Gastroesophageal sphincter (tissue), 4 donors: ENCODE measurements at regions not wholly inside any gene's neighbourhood (a gene's known extent, or its start where the extent isn't known, plus 50 kb on each side); places are given as distances from the start of the nearest gene placed in this dataset.

Source experiments
- ATAC-seq: fragments of 150-250 bp; one replicate; pipeline ENCODE4 v1.9.1; 2016; ENCODE audit warnings: mild to moderate bottlenecking, moderate library complexity
- H3K27ac ChIP-seq, 4 donors: fragments of 200-600 bp; sonication (generic) in 3 of 4; 1 replicate in 3 of 4; 2 replicates in 1 of 4; pipeline ENCODE4 v1.5.1; 2016 to 2019
- H3K27me3 ChIP-seq: fragments of 200-600 bp; sonication (generic); one replicate; pipeline ENCODE4 v1.5.1; 2019
- H3K36me3 ChIP-seq, 2 donors: fragments of 200-600 bp; sonication (generic); one replicate each; pipeline ENCODE4 v1.5.1; 2019; ENCODE audit warnings: control low read depth in 1 of 2
- H3K4me1 ChIP-seq, 3 donors: fragments of 200-600 bp; sonication (generic); 1 replicate in 2 of 3; 2 replicates in 1 of 3; pipeline ENCODE4 v1.5.1; 2016 to 2019; ENCODE audit warnings: control low read depth in 2 of 3
- H3K4me3 ChIP-seq, 2 donors: fragments of 200-600 bp; sonication (generic); one replicate each; pipeline ENCODE4 v1.5.1; 2019; ENCODE audit warnings: mild to moderate bottlenecking in 1 of 2, moderate library complexity in 1 of 2
- H3K9me3 ChIP-seq, 3 donors: fragments of 200-600 bp; sonication (generic); one replicate each; pipeline ENCODE4 v1.5.1; 2017 to 2019; ENCODE audit warnings: control low read depth in 2 of 3
- CTCF ChIP-seq, 4 experiments: fragments of 200-600 bp in 2 of 4; fragments of 450-650 bp in 2 of 4; sonication (generic) in 1 of 4; IDR thresholded peaks; one replicate each; pipeline ENCODE4 v1.5.1; 2017 to 2019; ENCODE audit warnings: antibody characterized with exemption in 4 of 4, mild to moderate bottlenecking in 2 of 4, moderate library complexity in 2 of 4
- EP300 ChIP-seq: sonication (generic); formaldehyde crosslinking; IDR thresholded peaks from one replicate; pipeline ENCODE4 v1.6.1; 2017; ENCODE audit warnings: antibody characterized with exemption, mild to moderate bottlenecking
- POLR2A ChIP-seq, 2 donors: fragments of 450-650 bp; IDR thresholded peaks; one replicate each; pipeline ENCODE4 v1.6.1; 2017; ENCODE audit warnings: antibody characterized with exemption in 2 of 2, mild to moderate bottlenecking in 2 of 2, moderate library complexity in 1 of 2
- POLR2AphosphoS5 ChIP-seq: sonication (generic); formaldehyde crosslinking; IDR thresholded peaks from one replicate; pipeline ENCODE4 v1.6.1; 2017; ENCODE audit warnings: antibody characterized with exemption
- WGBS, 2 donors: methylation state at CpG; one replicate each; pipeline ENCODE4 v1.1.5; 2018; ENCODE audit warnings: low coverage in 1 of 2; 5-methylcytosine and 5-hydroxymethylcytosine counted together

- Histone ChIP-seq H3K4me1 (peaks cover 0 to 2% (median 0%) of the 10 kb centered on the region in 3 donors), H3K27ac (no peak overlapping the region), H3K9me3 (no peaks in the 10 kb centered on the region), H3K4me3 (no peak overlapping the region), H3K27me3 (no peaks in the 10 kb centered on the region), H3K36me3 (no peaks in the 10 kb centered on the region)
- WGBS, 2 donors: 71 to 88% methylated on average over 1 to 3 of the region's 5 CpGs
- TF ChIP-seq EP300: no peak
- TF ChIP-seq CTCF (IDR thresholded peaks at IDR 0.05): no peak
- TF ChIP-seq POLR2A (IDR thresholded peaks at IDR 0.05): no peak
- no peak for TF ChIP-seq POLR2AphosphoS5
- no peak for ATAC-seq
Measured at GRCh38 chr10:86579883-86580520, 58.4 kb upstream of the WAPL start.

- WGBS, 2 donors: 25 to 78% methylated on average over 1 of the region's 1 CpG
- no peaks in the 10 kb centered on the region for H3K9me3 ChIP-seq
- no peaks in the 10 kb centered on the region for H3K36me3 ChIP-seq
- no peak overlapping the region for H3K4me3 ChIP-seq
- H3K4me1 ChIP-seq: peaks cover 0 to 7% (median 0%) of the 10 kb centered on the region in 3 donors
- no peaks in the 10 kb centered on the region for H3K27me3 ChIP-seq
- H3K27ac ChIP-seq: no peak overlapping the region
- ATAC-seq: no peak
- TF ChIP-seq CTCF (IDR thresholded peaks at IDR 0.05) (no peak), POLR2A (IDR thresholded peaks at IDR 0.05) (no peak), EP300 (no peak), POLR2AphosphoS5 (no peak)
Measured at GRCh38 chr10:86580521-86580891, 58.9 kb upstream of the WAPL start.

- peaks cover 0 to 10% (median 0%) of the 10 kb centered on the region in 3 donors for H3K4me1 ChIP-seq
- ATAC-seq: no peak
- no peak overlapping the region for H3K27ac ChIP-seq
- TF ChIP-seq POLR2AphosphoS5: no peak
- TF ChIP-seq EP300: no peak
- no peak for TF ChIP-seq POLR2A (IDR thresholded peaks at IDR 0.05)
- TF ChIP-seq CTCF (IDR thresholded peaks at IDR 0.05): no peak
- H3K9me3 ChIP-seq: no peaks in the 10 kb centered on the region
- WGBS, 2 donors: 67 to 100% methylated on average over 1 to 3 of the region's 4 CpGs
- H3K36me3 ChIP-seq: no peaks in the 10 kb centered on the region
- H3K4me3 ChIP-seq: no peak overlapping the region
- H3K27me3 ChIP-seq: no peaks in the 10 kb centered on the region
Measured at GRCh38 chr10:86583983-86584382, 62.4 kb upstream of the WAPL start.

- peak overlapping the region in 1 of 2 donors; percentile 14 for H3K4me3 ChIP-seq
- 50 to 67% methylated on average over 4 to 5 of the region's 13 CpGs for WGBS, 2 donors
- H3K27ac ChIP-seq: peak overlapping the region in 1 of 4 donors; percentile 46
Measured at GRCh38 chr10:86585037-86585929, 63.7 kb upstream of the WAPL start.

More at GRCh38 chr10:86585037-86585929, 63.7 kb upstream of the WAPL start:
- H3K36me3 ChIP-seq: no peaks in the 10 kb centered on the region
- peaks cover 0 to 10% (median 0%) of the 10 kb centered on the region in 3 donors for H3K4me1 ChIP-seq
- ATAC-seq: peak; percentile 89
- TF ChIP-seq CTCF (IDR thresholded peaks at IDR 0.05): peak; percentile 87 to 98 (median 95)
- no peak for TF ChIP-seq POLR2A (IDR thresholded peaks at IDR 0.05)
- no peak for TF ChIP-seq POLR2AphosphoS5
- H3K9me3 ChIP-seq: no peaks in the 10 kb centered on the region
- H3K27me3 ChIP-seq: no peaks in the 10 kb centered on the region
